Lower lobe of right lung (tissue), 2 donors: ENCODE measurements at regions not wholly inside any gene's neighbourhood (a gene's known extent, or its start where the extent isn't known, plus 50 kb on each side); places are given as distances from the start of the nearest gene placed in this dataset.
"Not testable (repeated sequence)": the region's sequence is repeated elsewhere in the genome, so short reads cannot be mapped to it uniquely, and the experiment has no call there.

Experiments used
- ATAC-seq, 2 donors: fragments of 200-7000 bp; cut with Tn5 transposase; one replicate each; pipeline ENCODE4 v1.9.1; 2020 to 2022; ENCODE audit warnings: mild to moderate bottlenecking in 2 of 2, moderate library complexity in 2 of 2
- DNase-seq: peaks from one replicate; pipeline ENCODE4 v3.0.0-alpha.2; 2020
- H3K27ac ChIP-seq: fragments of 200-600 bp; one replicate; pipeline ENCODE4 v1.8.0; 2022
- H3K27me3 ChIP-seq: fragments of 200-600 bp; one replicate; pipeline ENCODE4 v1.8.0; 2022; ENCODE audit warnings: low read depth
- H3K36me3 ChIP-seq: fragments of 200-600 bp; one replicate; pipeline ENCODE4 v1.8.0; 2022; ENCODE audit warnings: mild to moderate bottlenecking
- H3K4me1 ChIP-seq: fragments of 200-600 bp; one replicate; pipeline ENCODE4 v1.8.0; 2022
- H3K4me3 ChIP-seq: fragments of 200-600 bp; one replicate; pipeline ENCODE4 v1.8.0; 2022; ENCODE audit warnings: mild to moderate bottlenecking
- H3K9me3 ChIP-seq: fragments of 200-600 bp; one replicate; pipeline ENCODE4 v1.8.0; 2022
- intact Hi-C: fragments of 100-400 bp; cut with DNase I; formaldehyde crosslinking; loops from one replicate; pipeline ENCODE4 v1.11.0; 2022
- TF ChIP-seq, protein P1 (sequence below): fragments of 200-600 bp; IDR thresholded peaks from one replicate; pipeline ENCODE4 v1.8.0; 2022; ENCODE audit warnings: antibody characterized with exemption, mild to moderate bottlenecking
- donor health status: DM: no; HTN: yes; CAD: no; lungs with severe emphysema.

DNA sequence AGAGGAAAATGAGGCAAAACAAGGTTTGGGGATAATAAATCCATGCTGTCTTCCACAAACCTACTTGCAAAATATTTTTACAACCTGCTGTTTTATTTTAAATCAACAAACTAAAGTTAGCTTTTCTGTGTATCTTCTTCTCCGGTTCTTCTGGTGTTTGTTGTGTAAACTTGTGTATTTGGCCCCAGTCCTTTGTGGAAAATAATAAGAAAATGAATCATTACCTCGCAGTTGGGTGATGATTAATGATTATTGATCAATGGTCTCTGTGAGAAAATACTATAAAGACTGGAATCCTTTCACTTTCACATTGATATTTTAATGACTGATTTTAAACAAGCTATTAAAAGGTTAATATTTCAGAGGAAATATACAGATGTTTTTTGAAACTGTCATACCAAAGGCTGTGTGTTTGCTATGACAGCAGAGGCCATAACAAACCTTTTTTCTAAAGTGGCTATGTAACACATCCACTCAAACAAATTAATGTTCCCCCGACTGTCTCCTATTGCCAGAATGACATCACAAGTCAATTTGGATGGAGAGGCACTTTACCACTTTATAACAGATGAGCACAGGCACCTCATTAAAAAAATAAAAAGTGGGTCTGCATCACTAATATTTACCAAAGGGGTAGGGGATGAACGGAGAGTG lies 152.5 kb downstream of the MEX3B start:
- H3K36me3 ChIP-seq, result no peaks in the 10 kb centered on the region

DNA sequence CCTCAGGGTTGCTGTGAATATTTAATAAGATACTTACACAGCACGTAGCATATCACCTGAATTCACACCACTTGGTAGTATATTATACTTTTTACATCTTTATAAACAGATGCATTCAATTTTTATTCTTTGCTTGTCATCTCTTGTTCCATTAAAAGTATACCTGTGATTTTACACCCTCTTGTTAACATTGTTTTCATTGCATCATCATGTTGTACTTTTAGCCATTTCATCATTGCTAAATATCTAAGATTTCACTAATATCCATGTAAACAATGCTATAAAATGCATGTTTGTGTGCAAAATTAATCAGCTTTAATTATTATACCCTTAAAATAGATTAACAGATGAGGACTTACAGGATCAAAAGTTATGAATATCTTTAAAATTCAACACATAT lies 155.3 kb downstream of the MEX3B start:
- Histone ChIP-seq H3K4me1 (no peaks in the 10 kb centered on the region), H3K27me3 (no peaks in the 10 kb centered on the region), H3K4me3 (no peak overlapping the region), H3K27ac (no peak overlapping the region), H3K36me3 (no peaks in the 10 kb centered on the region), H3K9me3 (no peaks in the 10 kb centered on the region)
- ATAC-seq (no peak), DNase-seq (no peak)
- intact Hi-C loops, result no loop called here
- TF ChIP-seq, protein P1, sequence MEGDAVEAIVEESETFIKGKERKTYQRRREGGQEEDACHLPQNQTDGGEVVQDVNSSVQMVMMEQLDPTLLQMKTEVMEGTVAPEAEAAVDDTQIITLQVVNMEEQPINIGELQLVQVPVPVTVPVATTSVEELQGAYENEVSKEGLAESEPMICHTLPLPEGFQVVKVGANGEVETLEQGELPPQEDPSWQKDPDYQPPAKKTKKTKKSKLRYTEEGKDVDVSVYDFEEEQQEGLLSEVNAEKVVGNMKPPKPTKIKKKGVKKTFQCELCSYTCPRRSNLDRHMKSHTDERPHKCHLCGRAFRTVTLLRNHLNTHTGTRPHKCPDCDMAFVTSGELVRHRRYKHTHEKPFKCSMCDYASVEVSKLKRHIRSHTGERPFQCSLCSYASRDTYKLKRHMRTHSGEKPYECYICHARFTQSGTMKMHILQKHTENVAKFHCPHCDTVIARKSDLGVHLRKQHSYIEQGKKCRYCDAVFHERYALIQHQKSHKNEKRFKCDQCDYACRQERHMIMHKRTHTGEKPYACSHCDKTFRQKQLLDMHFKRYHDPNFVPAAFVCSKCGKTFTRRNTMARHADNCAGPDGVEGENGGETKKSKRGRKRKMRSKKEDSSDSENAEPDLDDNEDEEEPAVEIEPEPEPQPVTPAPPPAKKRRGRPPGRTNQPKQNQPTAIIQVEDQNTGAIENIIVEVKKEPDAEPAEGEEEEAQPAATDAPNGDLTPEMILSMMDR, result no peak

More for the DNA sequence above, 152.5 kb downstream of the MEX3B start:
- ATAC-seq (no peak), DNase-seq (no peak)
- intact Hi-C loops, result no loop called here
- no peak overlapping the region for H3K27ac ChIP-seq
- TF ChIP-seq, protein P1, result no peak
- no peaks in the 10 kb centered on the region for H3K27me3 ChIP-seq
- H3K4me3 ChIP-seq, result no peak overlapping the region
- no peaks in the 10 kb centered on the region for H3K9me3 ChIP-seq
- H3K4me1 ChIP-seq, result no peaks in the 10 kb centered on the region

DNA sequence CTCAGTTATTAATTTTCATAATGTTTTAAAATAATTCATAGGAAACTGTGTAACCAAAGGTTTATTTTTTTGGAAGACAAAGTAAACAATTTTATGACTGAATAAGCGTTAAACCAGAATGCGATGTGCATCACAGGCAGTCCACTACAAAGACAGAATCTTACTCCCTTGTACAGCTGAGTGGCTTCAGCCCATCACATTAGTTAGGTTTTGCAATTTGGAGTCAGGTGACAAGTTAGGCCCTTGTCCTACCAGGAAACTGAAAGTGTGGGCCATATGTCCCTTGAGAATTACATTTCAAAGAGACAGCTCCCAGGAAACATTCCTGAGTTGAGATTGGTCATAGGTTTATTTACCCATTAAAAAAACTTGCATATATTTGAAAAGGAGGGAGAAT lies 156.3 kb downstream of the MEX3B start:
- no peak for ATAC-seq
- H3K27me3 ChIP-seq, result no peaks in the 10 kb centered on the region

DNA sequence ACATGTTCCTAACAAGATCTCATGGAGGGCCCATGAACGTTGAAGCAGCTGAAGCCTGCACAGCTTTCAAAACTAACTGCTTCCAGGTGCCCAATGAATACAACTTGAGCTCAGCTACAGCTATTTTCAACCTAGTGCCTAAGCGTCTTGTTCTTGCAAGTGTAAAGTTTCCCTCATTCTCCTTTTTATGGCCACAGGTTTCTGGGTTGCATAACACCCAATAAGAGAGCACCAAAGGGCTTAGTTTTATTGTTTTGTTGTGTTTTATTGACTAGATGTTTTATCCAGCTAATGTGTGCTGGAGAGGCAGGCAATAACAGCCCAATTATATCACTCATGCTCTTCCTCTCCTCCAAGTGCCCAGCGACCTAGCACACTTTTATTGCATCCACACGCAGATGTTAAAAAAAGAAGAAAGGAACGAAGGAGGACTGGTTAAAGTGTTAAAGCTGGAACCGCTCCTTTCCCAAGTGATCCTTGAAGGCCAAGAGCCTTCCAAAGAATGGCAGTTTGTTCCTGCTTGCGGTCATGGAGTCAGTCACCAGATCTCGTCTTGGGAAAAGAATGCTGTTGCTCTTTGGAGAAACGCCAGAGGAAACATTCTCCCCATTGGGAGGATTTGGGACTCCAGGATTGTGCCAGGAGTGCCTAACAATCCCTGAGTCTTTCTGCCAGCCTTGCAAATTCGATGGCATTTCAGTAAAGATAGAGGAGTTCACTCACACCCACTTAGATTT lies 156.9 kb downstream of the MEX3B start:
- ATAC-seq (no peak), DNase-seq (no peak)
- TF ChIP-seq, protein P1, result no peak
- no peaks in the 10 kb centered on the region for H3K9me3 ChIP-seq
- intact Hi-C loops, result no loop called here
- H3K4me3 ChIP-seq, result no peak overlapping the region
- no peaks in the 10 kb centered on the region for H3K4me1 ChIP-seq
- H3K27me3 ChIP-seq, result no peaks in the 10 kb centered on the region
- no peaks in the 10 kb centered on the region for H3K36me3 ChIP-seq
- no peak overlapping the region for H3K27ac ChIP-seq

More for the DNA sequence above, 156.3 kb downstream of the MEX3B start:
- Histone ChIP-seq H3K27ac (no peak overlapping the region), H3K4me1 (no peaks in the 10 kb centered on the region), H3K9me3 (no peaks in the 10 kb centered on the region), H3K4me3 (no peak overlapping the region), H3K36me3 (no peaks in the 10 kb centered on the region)
- no peak for DNase-seq
- intact Hi-C loops, result no loop called here
- TF ChIP-seq, protein P1, result no peak

DNA sequence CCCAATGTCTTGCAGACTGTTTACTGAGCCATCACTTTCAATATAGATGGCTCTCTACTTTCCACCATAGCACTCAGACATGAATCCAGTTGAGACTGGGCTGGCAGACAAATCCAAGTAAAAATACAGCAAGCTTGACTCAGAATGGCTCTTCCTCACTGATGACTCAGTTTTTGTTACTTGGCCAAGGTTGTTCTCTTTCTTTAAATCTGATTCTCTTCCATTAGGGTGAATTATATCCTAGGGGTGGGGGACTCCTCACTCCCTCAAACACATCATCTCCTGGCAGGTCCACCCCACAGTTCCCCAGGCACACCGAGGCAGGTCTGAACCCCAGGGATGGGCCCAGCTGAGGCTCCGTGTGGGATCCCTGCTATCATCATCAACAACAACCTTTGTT lies 157.9 kb downstream of the MEX3B start:
- DNase-seq, result no peak
- no peak for ATAC-seq
- intact Hi-C loops, result no loop called here

DNA sequence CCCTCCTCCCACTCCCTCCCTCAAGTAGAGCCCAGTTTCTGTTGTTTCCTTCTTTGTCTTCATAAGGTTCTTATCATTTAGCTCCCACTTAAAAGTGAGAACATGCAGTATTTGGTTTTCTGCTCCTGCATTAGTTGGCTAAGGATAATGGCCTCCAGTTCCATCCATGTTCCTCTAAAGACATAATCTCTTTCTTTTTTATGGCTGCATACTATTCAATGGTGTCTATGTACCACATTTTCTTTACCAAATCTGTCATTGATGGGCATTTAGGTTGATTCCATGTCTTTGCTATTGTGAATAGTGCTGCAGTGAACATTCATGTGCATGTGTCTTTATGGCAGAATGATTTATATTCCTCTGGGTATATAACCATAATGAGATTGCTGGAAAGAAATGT lies 158.6 kb downstream of the MEX3B start:
- DNase-seq, H3K36me3 ChIP-seq, H3K27ac ChIP-seq, intact Hi-C loops, H3K4me1 ChIP-seq, ATAC-seq, H3K27me3 ChIP-seq, H3K4me3 ChIP-seq, H3K9me3 ChIP-seq: not testable (repeated sequence)

More for the DNA sequence above, 157.9 kb downstream of the MEX3B start:
- Histone ChIP-seq H3K4me1 (no peaks in the 10 kb centered on the region), H3K4me3 (no peak overlapping the region), H3K27me3 (no peaks in the 10 kb centered on the region), H3K36me3 (no peaks in the 10 kb centered on the region), H3K27ac (no peak overlapping the region), H3K9me3 (no peaks in the 10 kb centered on the region)
- TF ChIP-seq, protein P1, result no peak
